H1 (cell line): ENCODE measurements at regions not wholly inside any gene's neighbourhood (a gene's known extent, or its start where the extent isn't known, plus 50 kb on each side); places are given as distances from the start of the nearest gene placed in this dataset.

ENCODE experiments used
- CTCF ChIA-PET: fragments of 300-600 bp; sonication (Branson Sonifier 250); formaldehyde crosslinking; loops from one replicate; lab custom pipeline; 2021; ENCODE audit not compliant: partially characterized antibody; lab: Charles Lee
- POLR2A ChIA-PET: fragments of 300-600 bp; sonication (Branson Sonifier 250); formaldehyde crosslinking; loops from one replicate; lab custom pipeline; 2021; ENCODE audit warnings: inconsistent platforms; ENCODE audit not compliant: partially characterized antibody; lab: Charles Lee
- DNase-seq, 2 experiments: peaks; one replicate each; pipeline versions ENCODE4 v3.0.0 to v3.0.0-alpha.2; 2010 to 2022; ENCODE audit warnings: low spot score in 2 of 2, low read depth in 1 of 2, mixed read lengths in 1 of 2
- FAIRE-seq: peaks from 2 replicates; lab custom pipeline; 2011; peaks lifted over from hg19 to GRCh38; lab: Jason Lieb, UNC
- H2AFZ ChIP-seq: 2 replicates; pipeline ENCODE4 v1.8.1; 2012; ENCODE audit warnings: low read length, inconsistent platforms
- H2AK5ac ChIP-seq: 2 replicates; pipeline ENCODE4 v1.6.1; 2013; ENCODE audit warnings: low read depth, low read length
- H2BK120ac ChIP-seq: replicated peaks from 2 replicates; pipeline ENCODE3; 2013; ENCODE audit warnings: low read depth, low read length, inconsistent platforms
- H2BK12ac ChIP-seq: 2 replicates; pipeline ENCODE4 v1.6.1; 2013; ENCODE audit warnings: low read depth, low read length
- H2BK15ac ChIP-seq: 2 replicates; pipeline ENCODE4 v1.6.1; 2013; ENCODE audit warnings: low read length
- H2BK20ac ChIP-seq: 2 replicates; pipeline ENCODE4 v1.6.1; 2013; ENCODE audit warnings: low read length
- H2BK5ac ChIP-seq: 2 replicates; pipeline ENCODE4 v1.6.1; 2013; ENCODE audit warnings: low read depth, low read length
- H3K14ac ChIP-seq: 2 replicates; pipeline ENCODE4 v1.6.1; 2013; ENCODE audit warnings: inconsistent platforms; ENCODE audit not compliant: insufficient read length
- H3K18ac ChIP-seq: 2 replicates; pipeline ENCODE4 v1.6.1; 2013; ENCODE audit warnings: low read length; ENCODE audit errors: extremely low read depth
- H3K23ac ChIP-seq: 2 replicates; pipeline ENCODE4 v1.6.1; 2013; ENCODE audit warnings: inconsistent platforms; ENCODE audit not compliant: insufficient read length
- H3K23me2 ChIP-seq: 2 replicates; pipeline ENCODE4 v1.6.1; 2013; ENCODE audit warnings: low read depth, low read length
- H3K27ac ChIP-seq: 2 replicates; pipeline ENCODE4 v1.6.1; 2011; ENCODE audit warnings: low read depth, low read length, inconsistent platforms
- H3K27me3 ChIP-seq, 4 experiments: replicated peaks in 1 of 4; 1 replicate in 1 of 4; 2 replicates in 3 of 4; pipeline versions ENCODE4 v1.6.1 to v1.8.1; 2011 to 2013; ENCODE audit warnings: low read length in 3 of 4, mild to moderate bottlenecking in 3 of 4, inconsistent platforms in 2 of 4, mixed read lengths in 2 of 4, moderate library complexity in 1 of 4; ENCODE audit not compliant: control insufficient read depth in 3 of 4, insufficient read depth in 3 of 4; ENCODE audit errors: extremely low read depth in 1 of 4
- H3K36me3 ChIP-seq, 4 experiments: 2 replicates each; pipeline versions ENCODE4 v1.6.1 to v1.8.1; 2011 to 2013; ENCODE audit warnings: mild to moderate bottlenecking in 4 of 4, low read length in 3 of 4, moderate library complexity in 2 of 4, control low read depth in 1 of 4, inconsistent platforms in 1 of 4; ENCODE audit not compliant: insufficient read depth in 4 of 4, control insufficient read depth in 2 of 4
- H3K4ac ChIP-seq: replicated peaks from 2 replicates; pipeline ENCODE3; 2013; ENCODE audit warnings: low read length, low read depth, mixed read lengths, inconsistent platforms; ENCODE audit not compliant: insufficient read length
- H3K4me1 ChIP-seq, 4 experiments: replicated peaks in 1 of 4; 1 replicate in 1 of 4; 2 replicates in 3 of 4; pipeline versions ENCODE4 v1.6.1 to v1.8.1; 2011 to 2013; ENCODE audit warnings: low read length in 3 of 4, inconsistent platforms in 2 of 4, mixed read lengths in 1 of 4; ENCODE audit not compliant: insufficient read depth in 4 of 4, control insufficient read depth in 3 of 4
- H3K4me2 ChIP-seq, 2 experiments: 2 replicates each; pipeline versions ENCODE4 v1.6.1 to v1.8.1; 2011 to 2013; ENCODE audit warnings: low read depth in 2 of 2, low read length in 2 of 2, control low read depth in 1 of 2, inconsistent platforms in 1 of 2, mild to moderate bottlenecking in 1 of 2; ENCODE audit not compliant: insufficient read depth in 1 of 2
- H3K4me3 ChIP-seq, 4 experiments: fragments of 200-600, 300-600 bp in 1 of 4; sonication (generic), shearing (Covaris generic), sonication (Bioruptor Twin) in 1 of 4; 2 replicates each; pipeline versions ENCODE4 v1.5.1 to v1.8.1; 2011 to 2016; ENCODE audit warnings: low read length in 4 of 4, low read depth in 3 of 4, control low read depth in 2 of 4, inconsistent platforms in 2 of 4, mild to moderate bottlenecking in 2 of 4, mixed read lengths in 1 of 4, moderate library complexity in 1 of 4; ENCODE audit not compliant: insufficient read depth in 2 of 4; ENCODE audit errors: extremely low read depth in 1 of 4
- H3K56ac ChIP-seq: replicated peaks from 2 replicates; pipeline ENCODE3; 2013; ENCODE audit warnings: low read depth, mild to moderate bottlenecking, mixed read lengths, low read length, inconsistent platforms; ENCODE audit not compliant: insufficient read length
- H3K79me1 ChIP-seq: 2 replicates; pipeline ENCODE4 v1.6.1; 2013; ENCODE audit warnings: low read depth, low read length, control low read depth
- H3K79me2 ChIP-seq, 2 experiments: 2 replicates each; pipeline versions ENCODE4 v1.6.1 to v1.8.1; 2012 to 2013; ENCODE audit warnings: low read length in 2 of 2, mild to moderate bottlenecking in 2 of 2, inconsistent platforms in 1 of 2; ENCODE audit not compliant: insufficient read depth in 2 of 2, control insufficient read depth in 1 of 2
- H3K9ac ChIP-seq, 4 experiments: replicated peaks in 1 of 4; 1 replicate in 1 of 4; 2 replicates in 3 of 4; pipeline versions ENCODE4 v1.6.1 to v1.8.1; 2011 to 2013; ENCODE audit warnings: low read depth in 3 of 4, low read length in 3 of 4, control low read depth in 2 of 4, mild to moderate bottlenecking in 2 of 4, moderate library complexity in 2 of 4, inconsistent platforms in 1 of 4; ENCODE audit errors: extremely low read depth in 1 of 4
- H3K9me3 ChIP-seq, 2 experiments: 2 replicates each; pipeline versions ENCODE4 v1.6.1 to v1.8.1; 2012 to 2013; ENCODE audit warnings: mild to moderate bottlenecking in 2 of 2, moderate library complexity in 2 of 2, control low read depth in 1 of 2, inconsistent platforms in 1 of 2, low read depth in 1 of 2, low read length in 1 of 2, mixed read lengths in 1 of 2; ENCODE audit not compliant: insufficient read depth in 2 of 2
- H4K20me1 ChIP-seq, 2 experiments: replicated peaks in 1 of 2; 2 replicates each; pipeline versions ENCODE3 to v1.8.1; 2011 to 2013; ENCODE audit warnings: inconsistent platforms in 2 of 2, low read length in 2 of 2, mild to moderate bottlenecking in 1 of 2; ENCODE audit not compliant: insufficient read depth in 2 of 2, control insufficient read depth in 1 of 2
- H4K5ac ChIP-seq: 2 replicates; pipeline ENCODE4 v1.6.1; 2013; ENCODE audit warnings: low read length, low read depth, mixed read lengths, inconsistent platforms; ENCODE audit not compliant: insufficient read length
- H4K8ac ChIP-seq: 2 replicates; pipeline ENCODE4 v1.8.0; 2013; ENCODE audit warnings: mild to moderate bottlenecking, moderate library complexity, low read length, inconsistent platforms; ENCODE audit not compliant: insufficient read depth; ENCODE audit errors: extremely low read depth
- H4K91ac ChIP-seq: replicated peaks from 2 replicates; pipeline ENCODE3; 2013; ENCODE audit warnings: low read length, mixed read lengths, inconsistent platforms; ENCODE audit not compliant: insufficient read length
- CEBPB ChIP-seq: IDR thresholded peaks from 2 replicates; pipeline ENCODE4 v1.6.1; 2012; ENCODE audit warnings: low read depth, low read length
- CHD2 ChIP-seq: IDR thresholded peaks from 2 replicates; pipeline ENCODE4 v1.6.1; 2012; ENCODE audit warnings: low read length, improper control_type of control experiment
- JUN ChIP-seq: IDR thresholded peaks from 2 replicates; pipeline ENCODE4 v1.6.1; 2011; ENCODE audit warnings: low read depth, mild to moderate bottlenecking, improper control_type of control experiment, low read length
- MAX ChIP-seq: IDR thresholded peaks from 2 replicates; pipeline ENCODE4 v1.6.1; 2012; ENCODE audit warnings: inconsistent platforms
- SP1 ChIP-seq: IDR thresholded peaks from 2 replicates; pipeline ENCODE4 v1.6.1; 2011; ENCODE audit warnings: low read depth, low read length
- SP2 ChIP-seq: IDR thresholded peaks from 2 replicates; pipeline ENCODE4 v1.6.1; 2012; ENCODE audit warnings: mild to moderate bottlenecking, low read length, inconsistent platforms
- SP4 ChIP-seq: IDR thresholded peaks from 2 replicates; pipeline ENCODE4 v1.6.1; 2012; ENCODE audit warnings: low read length, inconsistent platforms
- WGBS, 2 experiments: shearing (Covaris generic) in 1 of 2; methylation state at CpG; one replicate each; pipeline versions ENCODE4 v1.1.6 to v1.1.7; 2013 to 2015; ENCODE audit warnings: low lambda C conversion rate in 2 of 2, mixed read lengths in 2 of 2, inconsistent platforms in 1 of 2, low coverage in 1 of 2, missing lambda C conversion rate in 1 of 2; ENCODE audit not compliant: insufficient replicate concordance in 2 of 2, insufficient coverage in 1 of 2, insufficient read length in 1 of 2; ENCODE audit errors: extremely low coverage in 1 of 2, missing lambda C conversion rate in 1 of 2; 5-methylcytosine and 5-hydroxymethylcytosine counted together

GRCh38 chr3:182605882-182606611 is 187.3 kb upstream of the ATP11B start:
- Histone ChIP-seq H2BK12ac (no peak overlapping the region), H4K91ac (no peak overlapping the region), H2AK5ac (no peak overlapping the region), H3K56ac (no peak overlapping the region), H3K79me1 (no peaks in the 10 kb centered on the region), H3K9ac (no peak overlapping the region), H2BK15ac (no peak overlapping the region), H3K23ac (no peak overlapping the region), H3K4me3 (no peak overlapping the region), H2AFZ (no peak overlapping the region), H3K4ac (no peak overlapping the region), H2BK5ac (no peak overlapping the region), H3K4me1 (peaks cover 0 to 2% (median 0%) of the 10 kb centered on the region in 4 experiments; a peak in 1 of 7 replicates), H2BK120ac (no peak overlapping the region), H3K36me3 (no peaks in the 10 kb centered on the region), H3K27me3 (no peaks in the 10 kb centered on the region), H3K23me2 (no peaks in the 10 kb centered on the region), H4K8ac (no peak overlapping the region), H3K9me3 (no peaks in the 10 kb centered on the region), H3K27ac (no peak overlapping the region), H2BK20ac (no peak overlapping the region), H3K79me2 (no peaks in the 10 kb centered on the region), H4K20me1 (no peaks in the 10 kb centered on the region), H3K18ac (no peak overlapping the region), H3K14ac (no peak overlapping the region), H3K4me2 (no peak overlapping the region), H4K5ac (no peak overlapping the region)
- TF ChIP-seq SP4 (no peak), SP1 (no peak), JUN (no peak), CHD2 (no peak), MAX (no peak), SP2 (no peak), CEBPB (no peak)
- CTCF ChIA-PET = interaction anchor here (1.0 kb wide), 1 partner anchor 12 kb away, joined by 3 read pairs; no protein-coding TSS in a partner anchor
- DNase-seq (no peak), FAIRE-seq (no peak)
- POLR2A ChIA-PET = no interaction called here
- WGBS, 2 experiments = 88% methylated on average over 5 of the region's 5 CpGs; no CpG with 5 or more reads in 1 of the 2 experiments
